Kidney epithelial cell (primary cell): ENCODE measurements at regions not wholly inside any gene's neighbourhood (a gene's known extent, or its start where the extent isn't known, plus 50 kb on each side); places are given as distances from the start of the nearest gene placed in this dataset.
"Not testable (repeated sequence)": the region's sequence is repeated elsewhere in the genome, so short reads cannot be mapped to it uniquely, and the experiment has no call there.

Experiments used
- DNase-seq: peaks from one replicate; pipeline ENCODE4 v3.0.0-alpha.2; 2010; ENCODE audit warnings: low read depth
- H3K27me3 ChIP-seq: 2 replicates; pipeline ENCODE4 v1.6.0; 2011; ENCODE audit warnings: low read length; ENCODE audit not compliant: control insufficient read depth, insufficient read depth
- H3K36me3 ChIP-seq: 2 replicates; pipeline ENCODE4 v1.5.1; 2011; ENCODE audit warnings: low read length; ENCODE audit not compliant: control insufficient read depth, insufficient read depth
- H3K4me3 ChIP-seq: 2 replicates; pipeline ENCODE4 v1.5.1; 2011; ENCODE audit warnings: low read depth, mild to moderate bottlenecking, control low read depth, low read length
- TF ChIP-seq, protein P1 (sequence below): IDR thresholded peaks from 2 replicates; pipeline ENCODE4 v1.5.1; 2011; ENCODE audit warnings: mild to moderate bottlenecking, moderate library complexity, low read length, control low read depth, inconsistent platforms; ENCODE audit not compliant: insufficient read depth, poor library complexity, severe bottlenecking

DNA sequence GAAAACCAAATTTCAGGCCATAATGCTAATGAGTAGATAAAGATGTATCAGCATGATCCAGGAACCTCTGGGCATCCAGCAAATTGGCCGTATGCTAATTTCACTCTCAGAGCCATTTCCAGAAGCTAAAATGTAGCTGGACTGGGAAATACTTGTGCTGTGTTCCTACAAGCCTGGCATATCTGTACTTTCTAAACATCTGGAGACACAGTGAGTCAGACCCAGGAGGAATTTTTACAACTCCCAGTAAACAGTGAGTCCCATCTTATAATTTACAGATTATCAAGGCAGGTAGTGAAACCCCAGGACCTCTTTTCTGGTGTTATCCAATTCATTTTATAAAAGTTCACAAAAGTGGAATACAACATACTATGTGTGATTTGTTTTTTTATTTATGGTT lies 683.0 kb upstream of the ADGRB3 start:
- no peak for DNase-seq
- Histone ChIP-seq H3K36me3 (no peaks in the 10 kb centered on the region), H3K4me3 (no peak overlapping the region), H3K27me3 (no peaks in the 10 kb centered on the region)
- TF ChIP-seq, protein P1, sequence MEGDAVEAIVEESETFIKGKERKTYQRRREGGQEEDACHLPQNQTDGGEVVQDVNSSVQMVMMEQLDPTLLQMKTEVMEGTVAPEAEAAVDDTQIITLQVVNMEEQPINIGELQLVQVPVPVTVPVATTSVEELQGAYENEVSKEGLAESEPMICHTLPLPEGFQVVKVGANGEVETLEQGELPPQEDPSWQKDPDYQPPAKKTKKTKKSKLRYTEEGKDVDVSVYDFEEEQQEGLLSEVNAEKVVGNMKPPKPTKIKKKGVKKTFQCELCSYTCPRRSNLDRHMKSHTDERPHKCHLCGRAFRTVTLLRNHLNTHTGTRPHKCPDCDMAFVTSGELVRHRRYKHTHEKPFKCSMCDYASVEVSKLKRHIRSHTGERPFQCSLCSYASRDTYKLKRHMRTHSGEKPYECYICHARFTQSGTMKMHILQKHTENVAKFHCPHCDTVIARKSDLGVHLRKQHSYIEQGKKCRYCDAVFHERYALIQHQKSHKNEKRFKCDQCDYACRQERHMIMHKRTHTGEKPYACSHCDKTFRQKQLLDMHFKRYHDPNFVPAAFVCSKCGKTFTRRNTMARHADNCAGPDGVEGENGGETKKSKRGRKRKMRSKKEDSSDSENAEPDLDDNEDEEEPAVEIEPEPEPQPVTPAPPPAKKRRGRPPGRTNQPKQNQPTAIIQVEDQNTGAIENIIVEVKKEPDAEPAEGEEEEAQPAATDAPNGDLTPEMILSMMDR, result no peak

DNA sequence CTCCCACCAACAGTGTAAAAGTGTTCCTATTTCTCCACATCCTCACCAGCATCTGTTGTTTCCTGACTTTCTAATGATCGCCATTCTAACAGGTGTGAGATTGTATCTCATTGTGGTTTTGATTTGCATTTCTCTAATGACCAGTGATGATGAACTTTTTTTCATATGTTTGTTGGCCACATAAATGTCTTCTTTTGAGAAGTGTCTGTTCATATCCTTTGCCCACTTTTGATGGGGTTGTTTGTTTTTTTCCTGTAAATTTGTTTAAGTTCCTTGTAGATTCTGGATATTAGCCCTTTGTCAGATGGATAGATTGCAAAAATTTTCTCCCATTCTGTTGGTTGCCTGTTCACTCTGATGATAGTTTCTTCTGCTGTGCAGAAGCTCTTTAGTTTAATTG lies 687.3 kb upstream of the ADGRB3 start:
- H3K36me3 ChIP-seq, H3K27me3 ChIP-seq, DNase-seq, H3K4me3 ChIP-seq: not testable (repeated sequence)

DNA sequence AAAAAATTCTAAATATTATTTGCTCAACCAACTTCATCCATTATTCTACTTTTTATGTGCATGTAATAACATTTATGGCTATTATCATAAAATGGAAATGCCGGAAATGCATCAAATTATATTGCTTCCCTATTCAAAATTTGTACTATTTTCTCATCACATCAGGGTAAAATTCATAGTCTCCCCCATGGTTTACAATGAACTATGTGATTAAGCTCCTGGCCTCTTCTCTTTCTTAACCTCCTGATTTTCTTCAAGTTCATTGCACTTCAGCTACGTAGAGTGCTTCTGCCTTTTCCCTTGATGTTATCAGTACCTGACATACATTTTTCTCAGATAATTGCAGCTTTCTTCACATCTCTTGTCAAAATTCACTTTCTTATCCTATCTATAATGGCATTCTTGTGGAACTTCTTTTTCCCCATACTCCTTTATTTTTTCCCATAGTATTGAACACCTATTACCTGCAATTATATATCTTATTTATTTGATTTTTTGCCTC lies 699.1 kb upstream of the ADGRB3 start:
- TF ChIP-seq, protein P1, result no peak
- H3K27me3 ChIP-seq, result no peaks in the 10 kb centered on the region

DNA sequence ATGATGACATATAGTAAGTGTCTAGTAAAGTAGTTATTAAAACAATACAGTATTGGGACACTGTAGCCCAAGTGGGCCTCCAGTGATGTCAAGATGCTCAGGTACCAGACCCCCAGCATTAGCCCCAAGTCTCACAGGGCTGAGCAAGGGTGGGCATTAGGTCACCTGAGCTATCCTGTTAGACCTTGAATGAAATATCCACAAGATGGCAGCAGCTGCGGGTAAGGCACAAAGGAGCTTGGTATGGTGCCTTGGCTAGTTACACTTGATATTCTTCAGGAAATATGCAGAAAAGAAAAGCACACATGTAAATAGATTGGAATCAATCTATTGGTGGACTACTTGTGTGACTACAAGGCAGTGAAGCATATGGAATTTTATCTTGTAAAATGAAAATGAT lies 701.8 kb upstream of the ADGRB3 start:
- no peaks in the 10 kb centered on the region for H3K36me3 ChIP-seq
- H3K4me3 ChIP-seq, result no peak overlapping the region
- DNase-seq, result no peak
- no peaks in the 10 kb centered on the region for H3K27me3 ChIP-seq
- TF ChIP-seq, protein P1, result no peak

More for the DNA sequence above, 699.1 kb upstream of the ADGRB3 start:
- DNase-seq, result no peak
- Histone ChIP-seq H3K36me3 (no peaks in the 10 kb centered on the region), H3K4me3 (no peak overlapping the region)

- H3K27me3 ChIP-seq, H3K36me3 ChIP-seq, H3K4me3 ChIP-seq, DNase-seq: not testable (repeated sequence)
Observed at GRCh38 chr6:67922588-67922987, 712.5 kb upstream of the ADGRB3 start.

DNA sequence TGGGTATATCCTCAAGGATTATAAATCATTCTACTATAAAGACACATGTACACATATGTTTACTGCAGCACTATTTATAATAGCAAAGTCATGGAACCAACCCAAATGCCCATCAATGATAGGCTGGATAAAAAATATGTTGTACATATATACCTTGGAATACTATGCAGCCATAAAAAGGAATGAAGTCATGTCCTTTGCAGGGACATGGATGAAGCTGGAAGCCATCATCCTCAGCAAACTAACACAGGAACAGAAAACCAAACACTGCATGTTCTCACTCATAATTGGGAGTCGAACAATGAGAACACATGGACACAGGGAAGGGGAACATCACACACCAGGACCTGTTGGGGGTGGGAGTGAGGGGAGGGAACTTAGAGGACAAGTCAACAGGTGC lies 715.0 kb upstream of the ADGRB3 start:
- not testable (repeated sequence) for DNase-seq

GRCh38 chr6:67916399-67916798 lies 718.7 kb upstream of the ADGRB3 start:
- Histone ChIP-seq H3K4me3 (no peak overlapping the region), H3K27me3 (no peaks in the 10 kb centered on the region), H3K36me3 (no peaks in the 10 kb centered on the region)
- TF ChIP-seq, protein P1, result no peak
- DNase-seq, result no peak

More for the DNA sequence above, 715.0 kb upstream of the ADGRB3 start:
- H3K36me3 ChIP-seq, H3K27me3 ChIP-seq, H3K4me3 ChIP-seq: not testable (repeated sequence)

DNA sequence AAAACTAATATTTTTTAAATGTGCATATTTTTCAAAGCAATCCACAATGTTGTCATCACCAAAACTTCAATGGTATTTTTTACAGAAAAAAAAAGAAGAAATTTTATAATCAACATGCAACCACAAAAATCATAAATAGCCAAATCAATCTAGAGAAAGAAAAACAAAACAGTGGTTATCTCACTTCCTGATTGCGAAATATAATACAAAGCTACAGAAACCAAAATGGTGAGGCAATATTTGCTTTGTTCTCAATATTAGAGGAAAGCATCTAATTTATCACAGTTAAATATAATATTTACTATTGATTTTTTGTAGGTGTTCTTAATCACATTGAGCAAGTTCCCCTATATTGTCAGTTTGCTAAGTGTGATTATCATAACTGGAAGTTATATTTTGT lies 720.7 kb upstream of the ADGRB3 start:
- DNase-seq, result no peak
- Histone ChIP-seq H3K4me3 (no peak overlapping the region), H3K36me3 (no peaks in the 10 kb centered on the region), H3K27me3 (no peaks in the 10 kb centered on the region)
- TF ChIP-seq, protein P1, result no peak
